ENCODE measurements at regions not wholly inside any gene's neighbourhood (a gene's known extent, or its start where the extent isn't known, plus 50 kb on each side); places are given as distances from the start of the nearest gene placed in this dataset.

- Mint-ChIP-seq H3K9me3 (no peaks in the 10 kb centered on the region), H3K4me3 (no peak overlapping the region), H3K27me3 (ENCODE audit: insufficient read depth, low read depth) (peaks cover 2% of the 10 kb centered on the region), H3K36me3 (no peaks in the 10 kb centered on the region), H3K27ac (no peak overlapping the region), H3K4me1 (no peaks in the 10 kb centered on the region)
- TF ChIP-seq EZH2phosphoT487 (IDR thresholded peaks at IDR 0.05) (no peak), EZH2 (IDR thresholded peaks at IDR 0.05) (no peak), CTCF (IDR thresholded peaks at IDR 0.05) (no peak)
- Histone ChIP-seq H3F3A (ENCODE audit: low read depth) (no peaks in the 10 kb centered on the region), H3K4me3 (no peak overlapping the region), H2AFZ (replicated peaks) (no peak overlapping the region), H4K20me1 (ENCODE audit: low read depth) (no peaks in the 10 kb centered on the region), H3K27ac (no peak overlapping the region), H3K9me3 (ENCODE audit: low read depth) (no peaks in the 10 kb centered on the region), H3K27me3 (no peaks in the 10 kb centered on the region), H3K36me3 (no peaks in the 10 kb centered on the region), H3K79me2 (ENCODE audit: low read depth) (no peaks in the 10 kb centered on the region), H3K4me1 (no peaks in the 10 kb centered on the region), H3K9ac (no peak overlapping the region), H3K4me2 (no peak overlapping the region)
- no peak for DNase-seq (ENCODE audit: low spot score)
Observed at GRCh38 chr3:18766974-18767373, 341.8 kb upstream of the SATB1 start.

- H3K27ac Mint-ChIP-seq = no peak overlapping the region
- no peaks in the 10 kb centered on the region for H3K27me3 ChIP-seq
Observed at GRCh38 chr3:18765662-18766061, 340.5 kb upstream of the SATB1 start.

GRCh38 chr3:18765161-18765560 is 340.0 kb upstream of the SATB1 start:
- no peak overlapping the region for H3K4me3 Mint-ChIP-seq

More at GRCh38 chr3:18765662-18766061, 340.5 kb upstream of the SATB1 start:
- no peak for TF ChIP-seq CTCF (IDR thresholded peaks at IDR 0.05)
- TF ChIP-seq EZH2phosphoT487 (IDR thresholded peaks at IDR 0.05) = no peak
- TF ChIP-seq EZH2 (IDR thresholded peaks at IDR 0.05) = no peak
- Histone ChIP-seq H3K4me3 (no peak overlapping the region), H3K27ac (no peak overlapping the region), H4K20me1 (ENCODE audit: low read depth) (no peaks in the 10 kb centered on the region), H3K9ac (no peak overlapping the region), H2AFZ (replicated peaks) (no peak overlapping the region), H3K36me3 (no peaks in the 10 kb centered on the region), H3K9me3 (ENCODE audit: low read depth) (no peaks in the 10 kb centered on the region), H3K4me2 (no peak overlapping the region), H3K4me1 (no peaks in the 10 kb centered on the region), H3F3A (ENCODE audit: low read depth) (no peaks in the 10 kb centered on the region), H3K79me2 (ENCODE audit: low read depth) (no peaks in the 10 kb centered on the region)
- Mint-ChIP-seq H3K9me3 (no peaks in the 10 kb centered on the region), H3K36me3 (no peaks in the 10 kb centered on the region), H3K4me1 (no peaks in the 10 kb centered on the region), H3K27me3 (ENCODE audit: insufficient read depth, low read depth) (peaks cover 2% of the 10 kb centered on the region), H3K4me3 (no peak overlapping the region)
- DNase-seq (ENCODE audit: low spot score) = no peak

More at GRCh38 chr3:18765161-18765560, 340.0 kb upstream of the SATB1 start:
- no peak for TF ChIP-seq EZH2phosphoT487 (IDR thresholded peaks at IDR 0.05)
- TF ChIP-seq CTCF (IDR thresholded peaks at IDR 0.05) = no peak
- TF ChIP-seq EZH2 (IDR thresholded peaks at IDR 0.05) = no peak
- Histone ChIP-seq H3K36me3 (no peaks in the 10 kb centered on the region), H3K27me3 (no peaks in the 10 kb centered on the region), H3K27ac (no peak overlapping the region), H2AFZ (replicated peaks) (peak overlapping the region; percentile 26), H3K4me2 (no peak overlapping the region), H3K4me1 (no peaks in the 10 kb centered on the region), H3K9me3 (ENCODE audit: low read depth) (no peaks in the 10 kb centered on the region), H3K4me3 (no peak overlapping the region), H3F3A (ENCODE audit: low read depth) (no peaks in the 10 kb centered on the region), H4K20me1 (ENCODE audit: low read depth) (no peaks in the 10 kb centered on the region), H3K9ac (no peak overlapping the region), H3K79me2 (ENCODE audit: low read depth) (no peaks in the 10 kb centered on the region)
- no peaks in the 10 kb centered on the region for H3K27me3 Mint-ChIP-seq (ENCODE audit: insufficient read depth, low read depth)
- no peaks in the 10 kb centered on the region for H3K4me1 Mint-ChIP-seq
- no peaks in the 10 kb centered on the region for H3K36me3 Mint-ChIP-seq
- no peaks in the 10 kb centered on the region for H3K9me3 Mint-ChIP-seq
- no peak for DNase-seq (ENCODE audit: low spot score)
- no peak overlapping the region for H3K27ac Mint-ChIP-seq

All from neural progenitor cell (in vitro differentiated cells).